ENCODE measurements at regions not wholly inside any gene's neighbourhood (a gene's known extent, or its start where the extent isn't known, plus 50 kb on each side); places are given as distances from the start of the nearest gene placed in this dataset.

GRCh38 chr5:86070719-86071118, 547.0 kb upstream of the COX7C start:
- Histone ChIP-seq H3K4me2 (ENCODE audit: low read depth, low read length) (no peak overlapping the region), H3K36me3 (replicated peaks in 1 of 2; ENCODE audit: control insufficient read depth in 1 of 2, insufficient read depth in 2 of 2, low read length in 2 of 2) (no peaks in the 10 kb centered on the region), H3K79me2 (ENCODE audit: insufficient read depth, low read length) (no peaks in the 10 kb centered on the region), H3K9me3 (ENCODE audit: low read length) (no peaks in the 10 kb centered on the region), H3K9ac (ENCODE audit: insufficient read depth, low read depth, low read length) (no peak overlapping the region), H4K20me1 (ENCODE audit: insufficient read depth, low read length) (no peaks in the 10 kb centered on the region), H2AFZ (ENCODE audit: low read length) (no peak overlapping the region), H3K4me3 (replicated peaks in 1 of 3; ENCODE audit: insufficient read depth in 1 of 3, low read depth in 2 of 3, low read length in 3 of 3) (no peak overlapping the region), H3K27ac (ENCODE audit: extremely low read length, insufficient read depth, low read length) (no peak overlapping the region), H3K27me3 (ENCODE audit: control insufficient read depth in 1 of 2, insufficient read depth in 2 of 2, low read length in 2 of 2) (no peaks in the 10 kb centered on the region), H3K4me1 (ENCODE audit: insufficient read depth, low read length) (no peaks in the 10 kb centered on the region)
- CTCF ChIA-PET (ENCODE audit: low intra/inter-chr PET ratio, low total read pairs), result no interaction called here
- TF ChIP-seq ISX (CRISPR knock-in tag; conservative IDR thresholded peaks at IDR 0.05) (no peak), GFI1 (CRISPR knock-in tag; IDR thresholded peaks at IDR 0.05; ENCODE audit: borderline replicate concordance) (peak; percentile 60; the same call in 1 of the 2 replicates), ZNF253 (CRISPR knock-in tag; IDR thresholded peaks at IDR 0.05; ENCODE audit: borderline replicate concordance) (no peak), ZBTB43 (CRISPR knock-in tag; conservative IDR thresholded peaks at IDR 0.05) (no peak), GPN1 (CRISPR knock-in tag; IDR thresholded peaks at IDR 0.05; ENCODE audit: borderline replicate concordance) (no peak), NR2F6 (IDR thresholded peaks at IDR 0.05) (peak; percentile 37; the same call in 1 of the 2 replicates), NR2F6 (CRISPR knock-in tag; IDR thresholded peaks at IDR 0.05) (no peak), GATA4 (IDR thresholded peaks at IDR 0.05; ENCODE audit: borderline replicate concordance, low read depth) (no peak), NR2F1 (CRISPR knock-in tag; IDR thresholded peaks at IDR 0.05) (peak in 1 of 2 experiments; percentile 18; a peak in 1 of 4 replicates), NCOA5 (CRISPR knock-in tag; IDR thresholded peaks at IDR 0.05) (no peak), RARA (CRISPR knock-in tag; IDR thresholded peaks at IDR 0.05) (peak; percentile 42; the same call in 1 of the 2 replicates), CBFB (CRISPR knock-in tag; IDR thresholded peaks at IDR 0.05) (no peak), RBM22 (optimal IDR thresholded peaks at IDR 0.05; ENCODE audit: low read length) (no peak), KLF11 (CRISPR knock-in tag; IDR thresholded peaks at IDR 0.05) (no peak), RELA (CRISPR knock-in tag; IDR thresholded peaks at IDR 0.05) (no peak)
- FAIRE-seq, result no peak
- peak; percentile 52; the same call in 1 of the 3 replicates for ATAC-seq
- peak; percentile 12 for DNase-seq (ENCODE audit: low spot score)
- 0% methylated on average over 1 of the region's 1 CpG for WGBS (ENCODE audit: low lambda C conversion rate)
- intact Hi-C loops (cut with micrococcal nuclease; ENCODE audit: unreplicated experiment) (no loop called here), in situ Hi-C loops (cut with HindIII; ENCODE audit: extremely low pct_ligation_motif_present, low pct_unique_long_range_greater_than_20kb) (no loop called here)
- no TSS peak for BruUV-seq (replicated peaks)
- POLR2A ChIA-PET, result no interaction called here

All from HepG2 (cell line).